ENCODE measurements at regions not wholly inside any gene's neighbourhood (a gene's known extent, or its start where the extent isn't known, plus 50 kb on each side); places are given as distances from the start of the nearest gene placed in this dataset.
"Not testable (repeated sequence)": the region's sequence is repeated elsewhere in the genome, so short reads cannot be mapped to it uniquely, and the experiment has no call there.

DNA sequence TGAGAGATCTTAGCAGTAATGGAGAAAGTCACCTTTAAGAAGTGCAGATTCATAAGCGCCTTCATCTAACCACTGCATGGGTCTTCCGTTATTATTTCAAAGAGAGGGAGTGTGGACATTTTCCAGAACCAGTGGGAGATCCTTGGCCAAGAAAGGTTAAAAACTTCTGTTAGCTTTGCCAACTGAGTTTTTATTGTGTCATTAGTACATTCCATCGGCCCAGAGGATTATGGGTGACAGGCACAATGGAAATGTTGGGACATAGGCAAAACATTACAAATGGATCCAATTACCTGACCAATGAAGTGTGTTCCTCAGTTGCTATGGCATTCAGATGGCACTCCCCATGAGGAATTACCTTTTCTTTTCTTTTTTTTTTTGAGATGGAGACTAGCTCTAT lies 115.5 kb downstream of the PPIAL4G start:
- no peak for DNase-seq
- intact Hi-C loops (cut with DNase I; ENCODE audit: low total_unique reads) (no loop called here), in situ Hi-C loops (cut with MboI; ENCODE audit: low pct_ligation_motif_present in 1 of 4, low pct_unique_long_range_greater_than_20kb in 1 of 4, low sequenced_read_pairs in 3 of 4) (no loop called here)
- Histone ChIP-seq H3K4me1 (peaks cover 0 to 12% (median 4%) of the 10 kb centered on the region in 4 donors), H3K27me3 (peaks cover 5% of the 10 kb centered on the region), H3K27ac (no peak overlapping the region), H3K9me3 (no peaks in the 10 kb centered on the region), H3K4me3 (no peak overlapping the region), H3K36me3 (no peaks in the 10 kb centered on the region)
- WGBS, 2 donors (ENCODE audit: low coverage in 1 of 2): 72 to 84% methylated on average over 3 of the region's 3 CpGs
- TF ChIP-seq POLR2AphosphoS5 (IDR thresholded peaks at IDR 0.05) (no peak), POLR2A (IDR thresholded peaks at IDR 0.05) (no peak), EP300 (IDR thresholded peaks at IDR 0.05; ENCODE audit: low read depth) (no peak)
- TF ChIP-seq, protein P1, sequence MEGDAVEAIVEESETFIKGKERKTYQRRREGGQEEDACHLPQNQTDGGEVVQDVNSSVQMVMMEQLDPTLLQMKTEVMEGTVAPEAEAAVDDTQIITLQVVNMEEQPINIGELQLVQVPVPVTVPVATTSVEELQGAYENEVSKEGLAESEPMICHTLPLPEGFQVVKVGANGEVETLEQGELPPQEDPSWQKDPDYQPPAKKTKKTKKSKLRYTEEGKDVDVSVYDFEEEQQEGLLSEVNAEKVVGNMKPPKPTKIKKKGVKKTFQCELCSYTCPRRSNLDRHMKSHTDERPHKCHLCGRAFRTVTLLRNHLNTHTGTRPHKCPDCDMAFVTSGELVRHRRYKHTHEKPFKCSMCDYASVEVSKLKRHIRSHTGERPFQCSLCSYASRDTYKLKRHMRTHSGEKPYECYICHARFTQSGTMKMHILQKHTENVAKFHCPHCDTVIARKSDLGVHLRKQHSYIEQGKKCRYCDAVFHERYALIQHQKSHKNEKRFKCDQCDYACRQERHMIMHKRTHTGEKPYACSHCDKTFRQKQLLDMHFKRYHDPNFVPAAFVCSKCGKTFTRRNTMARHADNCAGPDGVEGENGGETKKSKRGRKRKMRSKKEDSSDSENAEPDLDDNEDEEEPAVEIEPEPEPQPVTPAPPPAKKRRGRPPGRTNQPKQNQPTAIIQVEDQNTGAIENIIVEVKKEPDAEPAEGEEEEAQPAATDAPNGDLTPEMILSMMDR (IDR thresholded peaks at IDR 0.05): no peak

DNA sequence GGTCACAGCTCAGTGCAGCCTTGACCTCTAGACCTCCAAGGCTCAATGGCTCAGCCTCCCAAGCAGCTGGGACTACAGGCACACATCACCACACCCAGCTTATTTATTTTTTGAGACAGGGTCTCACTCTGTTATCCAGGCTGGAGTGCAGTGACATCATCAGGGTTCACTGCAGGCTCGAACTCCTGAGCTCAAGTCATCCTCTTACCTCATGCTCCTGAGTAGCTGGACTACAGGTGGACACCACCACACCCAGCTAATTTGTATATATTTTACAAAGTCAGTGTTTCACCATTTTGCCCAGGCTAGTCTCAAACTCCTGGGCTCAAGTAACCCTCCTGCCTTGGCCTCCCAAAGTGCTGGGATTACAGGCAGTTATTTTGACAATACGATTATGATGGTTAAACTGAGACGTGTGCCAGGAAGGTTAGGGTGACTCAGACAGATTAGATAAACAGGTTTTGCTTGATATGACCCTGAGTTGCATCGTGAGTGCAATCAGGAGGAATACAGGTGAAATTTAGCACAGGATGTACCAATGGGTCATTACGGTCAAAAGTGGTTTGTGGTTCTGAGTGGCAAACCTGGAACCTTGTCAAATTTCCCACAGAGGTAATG lies 116.9 kb downstream of the PPIAL4G start:
- H3K27me3 ChIP-seq: peaks cover 16% of the 10 kb centered on the region
- peaks cover 2 to 16% (median 11%) of the 10 kb centered on the region in 4 donors for H3K4me1 ChIP-seq
- H3K36me3 ChIP-seq; intact Hi-C loops (cut with DNase I; ENCODE audit: low total_unique reads); in situ Hi-C loops (cut with MboI; ENCODE audit: low pct_ligation_motif_present in 1 of 4, low pct_unique_long_range_greater_than_20kb in 1 of 4, low sequenced_read_pairs in 3 of 4); H3K4me3 ChIP-seq; H3K9me3 ChIP-seq; H3K27ac ChIP-seq; DNase-seq: not testable (repeated sequence)
- 58 to 100% methylated on average over 2 to 5 of the region's 5 CpGs for WGBS, 2 donors (ENCODE audit: low coverage in 1 of 2)

DNA sequence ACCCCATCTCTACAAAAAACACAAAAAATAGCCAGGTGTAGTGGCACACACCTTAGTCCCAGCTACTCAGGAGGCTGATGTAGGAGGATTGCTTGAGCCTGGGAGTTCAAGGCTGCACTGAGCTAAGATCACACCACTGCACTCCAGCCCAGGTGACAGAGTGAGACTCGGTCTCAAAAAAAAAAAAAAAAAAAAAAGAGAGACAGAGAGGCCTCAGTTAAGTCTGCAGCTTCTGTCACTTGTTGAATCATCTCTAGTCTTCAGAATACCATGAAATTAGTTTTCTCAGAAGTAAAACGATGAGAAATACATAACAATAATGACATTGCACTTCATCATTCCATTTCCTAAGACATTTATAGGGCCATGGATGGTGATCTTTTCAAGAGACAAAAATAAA lies 118.0 kb downstream of the PPIAL4G start:
- 75 to 79% methylated on average over 2 of the region's 2 CpGs for WGBS, 2 donors (ENCODE audit: low coverage in 1 of 2)
- in situ Hi-C loops (cut with MboI; ENCODE audit: low pct_ligation_motif_present in 1 of 4, low pct_unique_long_range_greater_than_20kb in 1 of 4, low sequenced_read_pairs in 3 of 4); H3K4me3 ChIP-seq; H3K9me3 ChIP-seq; intact Hi-C loops (cut with DNase I; ENCODE audit: low total_unique reads); H3K27ac ChIP-seq; H3K36me3 ChIP-seq; DNase-seq: not testable (repeated sequence)
- Histone ChIP-seq H3K27me3 (peaks cover 26% of the 10 kb centered on the region), H3K4me1 (peaks cover 2 to 22% (median 11%) of the 10 kb centered on the region in 4 donors)

- H3K4me1 ChIP-seq: peaks cover 2 to 22% (median 11%) of the 10 kb centered on the region in 4 donors
- in situ Hi-C loops (cut with MboI; ENCODE audit: low pct_ligation_motif_present in 1 of 4, low pct_unique_long_range_greater_than_20kb in 1 of 4, low sequenced_read_pairs in 3 of 4); DNase-seq; intact Hi-C loops (cut with DNase I; ENCODE audit: low total_unique reads); H3K9me3 ChIP-seq; H3K27ac ChIP-seq; H3K4me3 ChIP-seq; H3K36me3 ChIP-seq: not testable (repeated sequence)
- peaks cover 34% of the 10 kb centered on the region for H3K27me3 ChIP-seq
- WGBS, 2 donors (ENCODE audit: low coverage in 1 of 2): 68 to 79% methylated on average over 3 of the region's 3 CpGs
These were observed 119.1 kb downstream of the PPIAL4G start for GRCh38 chr1:148363979-148364378.

GRCh38 chr1:148363439-148363810 lies 119.7 kb downstream of the PPIAL4G start:
- peaks cover 2 to 22% (median 11%) of the 10 kb centered on the region in 4 donors for H3K4me1 ChIP-seq
- H3K36me3 ChIP-seq: no peaks in the 10 kb centered on the region
- H3K4me3 ChIP-seq: no peak overlapping the region
- 88% methylated on average over 2 of the region's 2 CpGs; no CpG with 5 or more reads in 1 of the 2 donors for WGBS, 2 donors (ENCODE audit: low coverage in 1 of 2)
- no peak overlapping the region for H3K27ac ChIP-seq
- DNase-seq: no peak
- in situ Hi-C loops (cut with MboI; ENCODE audit: low pct_ligation_motif_present in 1 of 4, low pct_unique_long_range_greater_than_20kb in 1 of 4, low sequenced_read_pairs in 3 of 4) (no loop called here), intact Hi-C loops (cut with DNase I; ENCODE audit: low total_unique reads) (no loop called here)
- no peaks in the 10 kb centered on the region for H3K9me3 ChIP-seq
- TF ChIP-seq POLR2A (IDR thresholded peaks at IDR 0.05) (no peak), POLR2AphosphoS5 (IDR thresholded peaks at IDR 0.05) (no peak), EP300 (IDR thresholded peaks at IDR 0.05; ENCODE audit: low read depth) (no peak)
- TF ChIP-seq, protein P1 (IDR thresholded peaks at IDR 0.05): no peak
- peaks cover 34% of the 10 kb centered on the region for H3K27me3 ChIP-seq

Data from transverse colon (tissue), 4 donors.